ENCODE measurements at regions not wholly inside any gene's neighbourhood (a gene's known extent, or its start where the extent isn't known, plus 50 kb on each side); places are given as distances from the start of the nearest gene placed in this dataset.

- WGBS, 2 donors, result 41 to 62% methylated on average over 1 of the region's 1 CpG
- Histone ChIP-seq H3K4me3 (ENCODE audit: low read depth in 1 of 2, low read length in 2 of 2) (no peak overlapping the region), H3K4me1 (ENCODE audit: control insufficient read depth in 2 of 2, insufficient read depth in 2 of 2, low read length in 1 of 2) (no peaks in the 10 kb centered on the region), H3K27ac (ENCODE audit: low read depth in 2 of 2, low read length in 1 of 2) (no peak overlapping the region), H3K36me3 (ENCODE audit: control insufficient read depth in 2 of 2, insufficient read depth in 2 of 2, low read length in 1 of 2) (no peaks in the 10 kb centered on the region), H3K9me3 (ENCODE audit: control insufficient read depth in 2 of 2, insufficient read depth in 1 of 2, low read depth in 1 of 2, low read length in 1 of 2) (no peaks in the 10 kb centered on the region), H3K27me3 (ENCODE audit: control insufficient read depth in 1 of 2, insufficient read depth in 2 of 2, low read length in 2 of 2) (no peaks in the 10 kb centered on the region)
These were observed 523.2 kb upstream of the HTR2A start for GRCh38 chr13:47420020-47420419.

DNA sequence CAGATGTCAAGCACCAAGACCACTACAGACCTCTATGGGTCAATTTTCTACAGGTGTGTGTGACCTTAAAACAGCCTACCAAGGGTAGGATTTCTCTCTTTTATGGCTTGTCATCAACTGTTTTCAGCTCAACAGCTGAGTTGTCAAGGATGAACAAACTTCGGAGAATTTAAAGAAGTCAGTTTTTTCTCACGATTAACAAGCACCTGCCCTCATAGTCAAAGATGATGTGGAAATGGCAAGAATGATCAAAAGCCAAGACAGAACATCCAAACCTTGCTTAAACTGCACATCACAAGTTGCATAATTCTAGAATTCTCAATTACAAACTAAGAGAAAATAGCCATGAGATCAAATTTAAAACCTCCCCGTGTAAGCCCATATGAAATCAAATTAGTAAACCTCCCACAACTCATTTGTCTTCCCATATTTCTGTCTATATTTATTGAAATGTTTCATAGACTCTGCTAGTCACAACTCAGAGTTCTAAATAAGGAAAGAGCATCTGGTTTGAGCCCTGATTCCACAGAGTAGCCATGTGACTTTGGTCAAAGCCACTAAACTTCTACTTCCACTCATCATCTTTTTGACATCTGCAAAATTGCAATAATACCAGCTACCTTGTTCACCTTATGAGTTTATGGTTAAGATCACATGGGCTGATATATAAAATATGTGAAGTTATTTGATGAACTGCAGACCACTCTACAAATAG is 521.5 kb upstream of the HTR2A start:
- WGBS, 2 donors, result 90 to 93% methylated on average over 3 of the region's 3 CpGs
- H3K27ac ChIP-seq (ENCODE audit: low read depth in 2 of 2, low read length in 1 of 2), result no peak overlapping the region
- H3K9me3 ChIP-seq (ENCODE audit: control insufficient read depth in 2 of 2, insufficient read depth in 1 of 2, low read depth in 1 of 2, low read length in 1 of 2), result no peaks in the 10 kb centered on the region
- no peaks in the 10 kb centered on the region for H3K36me3 ChIP-seq (ENCODE audit: control insufficient read depth in 2 of 2, insufficient read depth in 2 of 2, low read length in 1 of 2)
- no peak overlapping the region for H3K4me3 ChIP-seq (ENCODE audit: low read depth in 1 of 2, low read length in 2 of 2)
- no peaks in the 10 kb centered on the region for H3K4me1 ChIP-seq (ENCODE audit: control insufficient read depth in 2 of 2, insufficient read depth in 2 of 2, low read length in 1 of 2)
- H3K27me3 ChIP-seq (ENCODE audit: control insufficient read depth in 1 of 2, insufficient read depth in 2 of 2, low read length in 2 of 2), result no peaks in the 10 kb centered on the region

DNA sequence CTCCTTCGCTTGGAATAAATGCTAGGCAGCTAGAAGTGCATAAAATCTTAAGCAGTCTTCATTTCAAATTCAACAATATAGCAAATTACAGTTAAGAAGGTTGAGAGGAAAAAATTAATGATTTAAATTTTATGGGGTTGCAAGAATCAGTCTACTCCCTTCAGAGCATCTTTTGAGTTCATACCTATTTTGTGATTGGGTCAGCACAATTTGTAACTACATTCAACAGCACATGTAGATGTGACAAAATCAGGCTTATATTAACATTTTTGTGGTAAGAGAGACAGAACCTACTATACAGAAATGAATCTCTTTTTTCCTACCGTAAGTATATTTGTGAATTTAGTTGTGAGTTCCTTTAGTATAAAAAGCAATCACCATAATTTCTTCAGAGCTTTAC is 520.6 kb upstream of the HTR2A start:
- Histone ChIP-seq H3K4me3 (ENCODE audit: low read depth in 1 of 2, low read length in 2 of 2) (no peak overlapping the region), H3K27me3 (ENCODE audit: control insufficient read depth in 1 of 2, insufficient read depth in 2 of 2, low read length in 2 of 2) (no peaks in the 10 kb centered on the region), H3K36me3 (ENCODE audit: control insufficient read depth in 2 of 2, insufficient read depth in 2 of 2, low read length in 1 of 2) (no peaks in the 10 kb centered on the region), H3K9me3 (ENCODE audit: control insufficient read depth in 2 of 2, insufficient read depth in 1 of 2, low read depth in 1 of 2, low read length in 1 of 2) (no peaks in the 10 kb centered on the region), H3K4me1 (ENCODE audit: control insufficient read depth in 2 of 2, insufficient read depth in 2 of 2, low read length in 1 of 2) (no peaks in the 10 kb centered on the region), H3K27ac (ENCODE audit: low read depth in 2 of 2, low read length in 1 of 2) (no peak overlapping the region)
- WGBS, 2 donors, result 91 to 98% methylated on average over 2 of the region's 2 CpGs

GRCh38 chr13:47415048-47415447 is 518.2 kb upstream of the HTR2A start:
- no peak overlapping the region for H3K27ac ChIP-seq (ENCODE audit: low read depth in 2 of 2, low read length in 1 of 2)
- H3K27me3 ChIP-seq (ENCODE audit: control insufficient read depth in 1 of 2, insufficient read depth in 2 of 2, low read length in 2 of 2), result no peaks in the 10 kb centered on the region
- no peaks in the 10 kb centered on the region for H3K9me3 ChIP-seq (ENCODE audit: control insufficient read depth in 2 of 2, insufficient read depth in 1 of 2, low read depth in 1 of 2, low read length in 1 of 2)
- H3K36me3 ChIP-seq (ENCODE audit: control insufficient read depth in 2 of 2, insufficient read depth in 2 of 2, low read length in 1 of 2), result no peaks in the 10 kb centered on the region
- no peak overlapping the region for H3K4me3 ChIP-seq (ENCODE audit: low read depth in 1 of 2, low read length in 2 of 2)
- WGBS, 2 donors, result 77 to 83% methylated on average over 4 of the region's 4 CpGs
- no peaks in the 10 kb centered on the region for H3K4me1 ChIP-seq (ENCODE audit: control insufficient read depth in 2 of 2, insufficient read depth in 2 of 2, low read length in 1 of 2)

DNA sequence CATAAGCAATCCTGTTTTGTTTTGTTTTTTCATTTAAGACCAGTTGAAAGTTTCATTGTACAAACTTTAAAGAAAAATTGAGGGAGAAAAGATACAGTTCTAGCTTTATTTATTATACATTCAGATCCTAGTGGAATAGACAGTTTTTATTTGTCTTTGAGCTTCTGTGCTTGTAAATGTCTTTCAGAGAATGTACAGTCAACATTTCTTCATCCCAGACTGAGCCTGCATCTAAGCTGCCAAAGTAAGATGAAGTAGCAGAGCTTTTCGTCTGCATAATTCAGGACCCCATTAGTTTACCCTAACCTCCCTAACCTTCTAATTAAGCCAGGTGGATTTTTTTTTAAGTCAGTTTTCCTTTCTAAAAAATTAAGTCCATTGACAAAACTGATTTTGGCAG is 516.7 kb upstream of the HTR2A start:
- Histone ChIP-seq H3K27me3 (ENCODE audit: control insufficient read depth in 1 of 2, insufficient read depth in 2 of 2, low read length in 2 of 2) (no peaks in the 10 kb centered on the region), H3K27ac (ENCODE audit: low read depth in 2 of 2, low read length in 1 of 2) (no peak overlapping the region), H3K9me3 (ENCODE audit: control insufficient read depth in 2 of 2, insufficient read depth in 1 of 2, low read depth in 1 of 2, low read length in 1 of 2) (no peaks in the 10 kb centered on the region), H3K36me3 (ENCODE audit: control insufficient read depth in 2 of 2, insufficient read depth in 2 of 2, low read length in 1 of 2) (no peaks in the 10 kb centered on the region), H3K4me1 (ENCODE audit: control insufficient read depth in 2 of 2, insufficient read depth in 2 of 2, low read length in 1 of 2) (no peaks in the 10 kb centered on the region), H3K4me3 (ENCODE audit: low read depth in 1 of 2, low read length in 2 of 2) (no peak overlapping the region)
- 56 to 65% methylated on average over 1 of the region's 1 CpG for WGBS, 2 donors

GRCh38 chr13:47413112-47413511 is 516.3 kb upstream of the HTR2A start:
- H3K36me3 ChIP-seq (ENCODE audit: control insufficient read depth in 2 of 2, insufficient read depth in 2 of 2, low read length in 1 of 2), result no peaks in the 10 kb centered on the region
- H3K27me3 ChIP-seq (ENCODE audit: control insufficient read depth in 1 of 2, insufficient read depth in 2 of 2, low read length in 2 of 2), result no peaks in the 10 kb centered on the region
- H3K4me1 ChIP-seq (ENCODE audit: control insufficient read depth in 2 of 2, insufficient read depth in 2 of 2, low read length in 1 of 2), result no peaks in the 10 kb centered on the region
- no peaks in the 10 kb centered on the region for H3K9me3 ChIP-seq (ENCODE audit: control insufficient read depth in 2 of 2, insufficient read depth in 1 of 2, low read depth in 1 of 2, low read length in 1 of 2)
- H3K4me3 ChIP-seq (ENCODE audit: low read depth in 1 of 2, low read length in 2 of 2), result no peak overlapping the region
- WGBS, 2 donors, result 90 to 91% methylated on average over 3 of the region's 3 CpGs
- H3K27ac ChIP-seq (ENCODE audit: low read depth in 2 of 2, low read length in 1 of 2), result no peak overlapping the region

- H3K4me3 ChIP-seq (ENCODE audit: low read depth in 1 of 2, low read length in 2 of 2), result no peak overlapping the region
- no peaks in the 10 kb centered on the region for H3K36me3 ChIP-seq (ENCODE audit: control insufficient read depth in 2 of 2, insufficient read depth in 2 of 2, low read length in 1 of 2)
- 65 to 75% methylated on average over 1 of the region's 1 CpG for WGBS, 2 donors
- H3K9me3 ChIP-seq (ENCODE audit: control insufficient read depth in 2 of 2, insufficient read depth in 1 of 2, low read depth in 1 of 2, low read length in 1 of 2), result no peaks in the 10 kb centered on the region
- no peak overlapping the region for H3K27ac ChIP-seq (ENCODE audit: low read depth in 2 of 2, low read length in 1 of 2)
- no peaks in the 10 kb centered on the region for H3K4me1 ChIP-seq (ENCODE audit: control insufficient read depth in 2 of 2, insufficient read depth in 2 of 2, low read length in 1 of 2)
- no peaks in the 10 kb centered on the region for H3K27me3 ChIP-seq (ENCODE audit: control insufficient read depth in 1 of 2, insufficient read depth in 2 of 2, low read length in 2 of 2)
These were observed 512.9 kb upstream of the HTR2A start for GRCh38 chr13:47409778-47410177.

DNA sequence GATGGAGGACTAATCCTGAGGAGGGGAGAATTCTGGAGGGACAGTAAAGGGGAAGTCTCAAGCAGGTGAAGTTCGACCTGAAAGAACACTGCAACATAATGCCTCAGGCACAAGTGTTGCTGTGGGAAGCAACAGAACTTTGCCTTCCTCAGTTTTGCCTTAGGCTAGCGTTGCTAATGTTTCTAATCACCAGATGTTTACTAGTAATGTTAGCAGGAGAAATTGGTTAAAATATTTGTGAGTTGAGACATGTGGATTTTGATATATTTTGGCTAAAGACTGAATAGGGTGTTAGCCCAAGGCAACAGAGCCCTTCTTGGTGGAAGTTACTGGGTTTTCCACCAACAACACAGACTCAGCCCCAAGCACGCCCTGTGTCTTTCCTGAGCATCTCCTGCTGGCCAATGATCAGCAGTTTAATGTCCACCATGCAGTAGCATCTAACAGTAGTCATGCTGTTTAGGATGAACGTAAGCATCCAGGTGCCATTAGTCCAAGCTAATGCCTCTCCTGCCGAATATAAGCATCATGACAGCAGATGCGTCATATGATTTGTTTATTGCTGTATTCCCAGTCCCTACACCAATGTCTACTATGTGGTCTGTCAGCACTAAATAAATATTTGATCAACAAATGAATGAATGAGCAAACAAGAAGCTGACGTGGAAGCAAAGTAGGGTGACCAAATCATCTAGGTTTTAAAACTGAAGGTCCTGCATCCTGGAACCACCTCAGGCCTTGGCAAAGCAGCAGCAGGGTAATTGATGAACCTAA is 511.9 kb upstream of the HTR2A start:
- Histone ChIP-seq H3K36me3 (ENCODE audit: control insufficient read depth in 2 of 2, insufficient read depth in 2 of 2, low read length in 1 of 2) (no peaks in the 10 kb centered on the region), H3K27ac (ENCODE audit: low read depth in 2 of 2, low read length in 1 of 2) (no peak overlapping the region), H3K4me3 (ENCODE audit: low read depth in 1 of 2, low read length in 2 of 2) (no peak overlapping the region), H3K27me3 (ENCODE audit: control insufficient read depth in 1 of 2, insufficient read depth in 2 of 2, low read length in 2 of 2) (no peaks in the 10 kb centered on the region), H3K4me1 (ENCODE audit: control insufficient read depth in 2 of 2, insufficient read depth in 2 of 2, low read length in 1 of 2) (no peaks in the 10 kb centered on the region), H3K9me3 (ENCODE audit: control insufficient read depth in 2 of 2, insufficient read depth in 1 of 2, low read depth in 1 of 2, low read length in 1 of 2) (no peaks in the 10 kb centered on the region)
- 73 to 74% methylated on average over 7 of the region's 7 CpGs for WGBS, 2 donors

DNA sequence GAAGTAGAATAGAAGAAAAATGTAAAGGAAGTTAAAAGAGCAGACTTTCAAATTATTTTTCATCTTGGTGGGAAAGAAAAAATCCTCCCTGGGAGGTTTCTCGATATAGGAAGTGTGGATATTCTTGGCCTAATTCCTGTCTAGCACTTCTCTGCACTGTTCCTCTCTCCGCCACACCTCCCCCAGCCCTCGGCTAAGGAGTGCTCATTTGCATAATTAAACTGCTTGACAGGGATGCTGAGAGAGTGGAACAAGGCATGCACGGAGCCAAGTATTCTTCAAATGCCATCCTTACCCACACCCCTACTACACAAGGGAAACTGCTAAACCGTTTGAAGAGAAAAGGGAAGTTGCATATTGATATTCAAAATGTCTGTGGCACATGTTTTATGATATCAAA is 511.0 kb upstream of the HTR2A start:
- H3K36me3 ChIP-seq (ENCODE audit: control insufficient read depth in 2 of 2, insufficient read depth in 2 of 2, low read length in 1 of 2), result no peaks in the 10 kb centered on the region
- no peaks in the 10 kb centered on the region for H3K27me3 ChIP-seq (ENCODE audit: control insufficient read depth in 1 of 2, insufficient read depth in 2 of 2, low read length in 2 of 2)
- no peak overlapping the region for H3K4me3 ChIP-seq (ENCODE audit: low read depth in 1 of 2, low read length in 2 of 2)
- no peaks in the 10 kb centered on the region for H3K9me3 ChIP-seq (ENCODE audit: control insufficient read depth in 2 of 2, insufficient read depth in 1 of 2, low read depth in 1 of 2, low read length in 1 of 2)
- WGBS, 2 donors, result 54 to 56% methylated on average over 5 of the region's 5 CpGs
- no peak overlapping the region for H3K27ac ChIP-seq (ENCODE audit: low read depth in 2 of 2, low read length in 1 of 2)
- no peaks in the 10 kb centered on the region for H3K4me1 ChIP-seq (ENCODE audit: control insufficient read depth in 2 of 2, insufficient read depth in 2 of 2, low read length in 1 of 2)

- WGBS, 2 donors, result 51 to 55% methylated on average over 2 of the region's 2 CpGs
- no peaks in the 10 kb centered on the region for H3K27me3 ChIP-seq (ENCODE audit: control insufficient read depth in 1 of 2, insufficient read depth in 2 of 2, low read length in 2 of 2)
- H3K27ac ChIP-seq (ENCODE audit: low read depth in 2 of 2, low read length in 1 of 2), result no peak overlapping the region
- no peak overlapping the region for H3K4me3 ChIP-seq (ENCODE audit: low read depth in 1 of 2, low read length in 2 of 2)
- H3K36me3 ChIP-seq (ENCODE audit: control insufficient read depth in 2 of 2, insufficient read depth in 2 of 2, low read length in 1 of 2), result no peaks in the 10 kb centered on the region
- H3K9me3 ChIP-seq (ENCODE audit: control insufficient read depth in 2 of 2, insufficient read depth in 1 of 2, low read depth in 1 of 2, low read length in 1 of 2), result no peaks in the 10 kb centered on the region
- no peaks in the 10 kb centered on the region for H3K4me1 ChIP-seq (ENCODE audit: control insufficient read depth in 2 of 2, insufficient read depth in 2 of 2, low read length in 1 of 2)
These were observed 502.7 kb upstream of the HTR2A start for GRCh38 chr13:47399599-47399998.
